H1 (cell line): ENCODE measurements at regions not wholly inside any gene's neighbourhood (a gene's known extent, or its start where the extent isn't known, plus 50 kb on each side); places are given as distances from the start of the nearest gene placed in this dataset.

Experiments
- CHD1 ChIP-seq: IDR thresholded peaks from 2 replicates; pipeline ENCODE4 v1.6.1; 2012; ENCODE audit warnings: low read depth, low read length, improper control_type of control experiment
- CTCF ChIP-seq, 3 experiments: IDR thresholded peaks; 1 replicate in 2 of 3; 2 replicates in 1 of 3; pipeline versions ENCODE4 v1.5.1 to v1.6.1; 2011; ENCODE audit warnings: low read length in 3 of 3, mild to moderate bottlenecking in 3 of 3, inconsistent platforms in 2 of 3, low read depth in 1 of 3, moderate library complexity in 1 of 3; ENCODE audit not compliant: insufficient read depth in 1 of 3; ENCODE audit errors: control extremely low read depth in 1 of 3
- EZH2 ChIP-seq: fragments of 200-600 bp; sonication (generic); IDR thresholded peaks from 2 replicates; pipeline ENCODE4 v1.7.1; 2012; ENCODE audit warnings: low read depth, mild to moderate bottlenecking, moderate library complexity, low read length, inconsistent platforms; ENCODE audit not compliant: severe bottlenecking
- GTF2F1 ChIP-seq: IDR thresholded peaks from 2 replicates; pipeline ENCODE4 v1.6.1; 2012; ENCODE audit warnings: low read depth, low read length, improper control_type of control experiment, borderline replicate concordance
- MAX ChIP-seq: IDR thresholded peaks from 2 replicates; pipeline ENCODE4 v1.6.1; 2012; ENCODE audit warnings: inconsistent platforms
- POLR2AphosphoS5 ChIP-seq: IDR thresholded peaks from 2 replicates; pipeline ENCODE4 v1.6.1; 2011; ENCODE audit warnings: low read depth, low read length
- POU5F1 ChIP-seq: IDR thresholded peaks from 2 replicates; pipeline ENCODE4 v1.6.1; 2011; ENCODE audit warnings: low read depth, mild to moderate bottlenecking, low read length, moderate library complexity
- RFX5 ChIP-seq: IDR thresholded peaks from 2 replicates; pipeline ENCODE4 v1.6.1; 2011; ENCODE audit warnings: low read depth, low read length, improper control_type of control experiment, borderline replicate concordance
- SP2 ChIP-seq: IDR thresholded peaks from 2 replicates; pipeline ENCODE4 v1.6.1; 2012; ENCODE audit warnings: mild to moderate bottlenecking, low read length, inconsistent platforms
- TF ChIP-seq, protein P1 (sequence below): IDR thresholded peaks from 2 replicates; pipeline ENCODE4 v1.6.1; 2011; ENCODE audit warnings: low read depth, mild to moderate bottlenecking, low read length; ENCODE audit not compliant: insufficient read depth

DNA sequence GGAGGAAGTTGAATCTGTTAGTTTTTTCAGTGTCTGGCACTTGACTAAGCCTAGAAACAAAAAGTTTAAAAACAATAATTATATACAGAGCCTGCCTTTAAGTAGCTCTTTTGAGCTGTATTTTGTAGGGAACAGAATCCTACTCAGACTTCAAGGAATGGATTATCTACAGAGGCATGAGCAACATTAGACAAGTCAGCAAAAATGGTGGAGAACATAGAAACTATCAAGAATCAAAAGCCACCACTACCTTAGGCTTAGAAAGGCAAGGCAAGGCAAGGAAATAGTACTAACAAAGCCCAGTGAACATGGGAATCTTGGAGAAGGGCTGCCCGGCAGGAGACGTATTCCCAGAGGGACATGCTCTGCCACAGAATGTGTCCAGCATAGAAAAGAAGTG is 353.6 kb upstream of the FAT3 start:
- no peak for TF ChIP-seq POU5F1
- TF ChIP-seq CTCF (IDR thresholded peaks at IDR 0.05; ENCODE audit: control extremely low read depth in 1 of 3, insufficient read depth in 1 of 3, low read depth in 1 of 3, low read length in 3 of 3) = no peak
- TF ChIP-seq CHD1 = no peak
- TF ChIP-seq POLR2AphosphoS5 = no peak
- no peak for TF ChIP-seq EZH2
- TF ChIP-seq GTF2F1 = no peak
- no peak for TF ChIP-seq MAX
- TF ChIP-seq, protein P1, sequence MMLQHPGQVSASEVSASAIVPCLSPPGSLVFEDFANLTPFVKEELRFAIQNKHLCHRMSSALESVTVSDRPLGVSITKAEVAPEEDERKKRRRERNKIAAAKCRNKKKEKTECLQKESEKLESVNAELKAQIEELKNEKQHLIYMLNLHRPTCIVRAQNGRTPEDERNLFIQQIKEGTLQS = no peak
- TF ChIP-seq RFX5 = no peak
- no peak for TF ChIP-seq SP2
